Cardiac fibroblast (primary cell): ENCODE measurements at regions not wholly inside any gene's neighbourhood (a gene's known extent, or its start where the extent isn't known, plus 50 kb on each side); places are given as distances from the start of the nearest gene placed in this dataset.
"Not testable (repeated sequence)": the region's sequence is repeated elsewhere in the genome, so short reads cannot be mapped to it uniquely, and the experiment has no call there.

Source experiments
- DNase-seq, 2 donors: peaks; one replicate each; pipeline versions ENCODE4 v3.0.0 to v3.0.0-alpha.2; 2010; ENCODE audit warnings: low read depth in 2 of 2
- H3K4me3 ChIP-seq, 2 donors: replicated peaks in 1 of 2; 1 replicate in 1 of 2; 2 replicates in 1 of 2; pipeline ENCODE4 v1.5.1; 2011; ENCODE audit warnings: low read depth in 2 of 2, low read length in 2 of 2, mild to moderate bottlenecking in 2 of 2, moderate library complexity in 1 of 2
- CTCF ChIP-seq: IDR thresholded peaks from one replicate; pipeline ENCODE4 v1.5.1; 2011; ENCODE audit warnings: low read depth, mild to moderate bottlenecking, low read length, inconsistent platforms

GRCh38 chr20:55528482-55528881 is 476.8 kb downstream of the CBLN4 start:
- no peak overlapping the region for H3K4me3 ChIP-seq
- DNase-seq: no peak
- TF ChIP-seq CTCF: no peak

GRCh38 chr20:55522296-55522815 is 483.0 kb downstream of the CBLN4 start:
- TF ChIP-seq CTCF: no peak
- no peak for DNase-seq
- no peak overlapping the region for H3K4me3 ChIP-seq

GRCh38 chr20:55517584-55517983 is 487.7 kb downstream of the CBLN4 start:
- not testable (repeated sequence) for H3K4me3 ChIP-seq, DNase-seq

GRCh38 chr20:55515832-55516231 is 489.5 kb downstream of the CBLN4 start:
- no peak overlapping the region for H3K4me3 ChIP-seq
- no peak for DNase-seq
- no peak for TF ChIP-seq CTCF

GRCh38 chr20:55514531-55514930 is 490.8 kb downstream of the CBLN4 start:
- no peak for DNase-seq
- TF ChIP-seq CTCF: no peak

GRCh38 chr20:55513954-55514353 is 491.4 kb downstream of the CBLN4 start:
- no peak overlapping the region for H3K4me3 ChIP-seq
- TF ChIP-seq CTCF: no peak
- no peak for DNase-seq

More at GRCh38 chr20:55514531-55514930, 490.8 kb downstream of the CBLN4 start:
- no peak overlapping the region for H3K4me3 ChIP-seq

GRCh38 chr20:55500130-55500529 is 505.2 kb downstream of the CBLN4 start:
- H3K4me3 ChIP-seq: no peak overlapping the region
- no peak for TF ChIP-seq CTCF
- no peak for DNase-seq
